ENCODE measurements at regions not wholly inside any gene's neighbourhood (a gene's known extent, or its start where the extent isn't known, plus 50 kb on each side); places are given as distances from the start of the nearest gene placed in this dataset.

DNA sequence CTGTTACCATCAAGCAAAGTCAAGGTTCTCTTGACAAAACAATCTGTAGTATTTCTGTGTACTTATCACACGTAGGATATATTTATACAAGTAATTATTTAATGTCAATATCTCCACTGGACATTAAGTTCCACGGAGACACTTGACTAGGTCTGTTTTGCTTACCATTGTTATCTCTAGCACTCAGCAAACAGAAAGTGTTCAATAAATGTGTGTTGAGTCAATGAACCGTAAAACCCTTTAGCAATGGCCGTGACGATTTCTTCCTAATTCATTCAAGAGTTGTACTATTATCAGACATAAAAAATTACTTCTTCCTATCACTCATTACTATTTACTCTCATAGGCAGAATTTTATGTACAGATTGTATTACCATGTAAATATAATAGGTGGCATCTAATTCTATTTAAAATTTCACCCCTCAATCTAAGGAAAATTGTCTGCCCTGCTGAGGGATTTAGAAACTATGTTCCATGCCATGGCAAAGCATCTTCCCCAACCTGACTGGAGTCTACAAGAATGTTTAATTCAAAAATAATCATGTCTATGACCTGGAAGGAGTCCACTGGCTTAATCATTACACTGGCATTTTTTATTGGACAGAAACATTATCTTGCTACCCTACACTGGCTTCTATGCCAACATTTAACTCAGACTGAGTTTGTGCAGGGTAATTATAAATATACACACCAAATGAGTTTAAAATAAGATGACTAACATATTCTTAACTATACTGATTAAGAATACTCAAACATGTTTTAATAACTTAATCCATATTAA, 301.9 kb downstream of the ZEB2 start:
- no peak for DNase-seq
- no peak overlapping the region for H3K4me3 ChIP-seq (ENCODE audit: low read depth, low read length)
- no peak overlapping the region for H3K27ac ChIP-seq
- TF ChIP-seq, protein P1, sequence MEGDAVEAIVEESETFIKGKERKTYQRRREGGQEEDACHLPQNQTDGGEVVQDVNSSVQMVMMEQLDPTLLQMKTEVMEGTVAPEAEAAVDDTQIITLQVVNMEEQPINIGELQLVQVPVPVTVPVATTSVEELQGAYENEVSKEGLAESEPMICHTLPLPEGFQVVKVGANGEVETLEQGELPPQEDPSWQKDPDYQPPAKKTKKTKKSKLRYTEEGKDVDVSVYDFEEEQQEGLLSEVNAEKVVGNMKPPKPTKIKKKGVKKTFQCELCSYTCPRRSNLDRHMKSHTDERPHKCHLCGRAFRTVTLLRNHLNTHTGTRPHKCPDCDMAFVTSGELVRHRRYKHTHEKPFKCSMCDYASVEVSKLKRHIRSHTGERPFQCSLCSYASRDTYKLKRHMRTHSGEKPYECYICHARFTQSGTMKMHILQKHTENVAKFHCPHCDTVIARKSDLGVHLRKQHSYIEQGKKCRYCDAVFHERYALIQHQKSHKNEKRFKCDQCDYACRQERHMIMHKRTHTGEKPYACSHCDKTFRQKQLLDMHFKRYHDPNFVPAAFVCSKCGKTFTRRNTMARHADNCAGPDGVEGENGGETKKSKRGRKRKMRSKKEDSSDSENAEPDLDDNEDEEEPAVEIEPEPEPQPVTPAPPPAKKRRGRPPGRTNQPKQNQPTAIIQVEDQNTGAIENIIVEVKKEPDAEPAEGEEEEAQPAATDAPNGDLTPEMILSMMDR (IDR thresholded peaks at IDR 0.05; ENCODE audit: low read depth, low read length), result no peak
- no peaks in the 10 kb centered on the region for H3K36me3 ChIP-seq
- H3K9me3 ChIP-seq (ENCODE audit: severe bottlenecking), result no peaks in the 10 kb centered on the region
- H3K27me3 ChIP-seq (ENCODE audit: insufficient read depth, low read depth, severe bottlenecking), result no peaks in the 10 kb centered on the region

DNA sequence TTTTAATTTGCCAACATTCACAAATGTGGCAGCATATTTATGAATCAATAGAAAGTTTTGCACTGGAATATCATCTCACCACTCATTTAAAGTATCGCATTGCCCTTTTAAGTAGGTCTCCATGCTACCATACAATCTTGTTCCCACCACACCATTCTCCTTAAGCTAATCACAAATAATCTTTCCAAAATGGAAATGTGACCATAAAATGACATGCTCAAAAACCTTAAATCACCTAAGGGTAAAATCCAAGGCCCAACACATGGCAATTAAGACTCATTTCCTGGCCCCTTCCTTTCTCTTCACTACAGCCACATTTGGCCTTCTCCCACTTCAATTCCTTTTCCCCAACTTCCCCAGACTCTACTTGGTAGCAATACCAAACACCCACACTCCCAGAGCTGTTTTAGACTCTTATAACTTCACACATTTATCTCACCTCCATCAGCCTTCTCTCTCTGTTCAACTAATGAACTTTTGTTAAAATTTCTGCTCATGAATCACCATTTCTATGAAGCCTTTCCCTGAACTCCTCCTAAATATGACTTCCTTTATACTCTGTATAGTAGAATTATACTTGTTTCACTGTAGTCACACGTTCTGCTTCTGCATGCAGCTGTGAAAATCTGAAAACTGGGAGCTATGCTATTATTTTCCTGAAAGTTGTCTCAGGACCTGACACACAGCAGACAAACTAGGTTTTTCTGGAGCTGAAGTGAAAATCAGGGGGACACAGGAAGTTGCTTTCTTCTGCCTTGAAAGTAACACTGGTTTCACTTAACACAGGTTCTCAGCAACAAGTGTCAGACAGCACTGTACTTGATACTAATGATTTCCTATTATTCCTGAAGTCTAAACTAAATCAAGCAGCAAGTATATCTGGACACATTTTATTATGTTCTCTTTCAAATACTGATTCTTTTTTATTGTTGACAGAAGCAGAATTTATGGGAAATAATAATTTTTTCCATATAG, 303.9 kb downstream of the ZEB2 start:
- Histone ChIP-seq H3K9me3 (ENCODE audit: severe bottlenecking) (no peaks in the 10 kb centered on the region), H3K27ac (no peak overlapping the region), H3K27me3 (ENCODE audit: insufficient read depth, low read depth, severe bottlenecking) (no peaks in the 10 kb centered on the region), H3K36me3 (no peaks in the 10 kb centered on the region), H3K4me3 (ENCODE audit: low read depth, low read length) (no peak overlapping the region)
- DNase-seq, result no peak
- TF ChIP-seq, protein P1 (IDR thresholded peaks at IDR 0.05; ENCODE audit: low read depth, low read length), result no peak

DNA sequence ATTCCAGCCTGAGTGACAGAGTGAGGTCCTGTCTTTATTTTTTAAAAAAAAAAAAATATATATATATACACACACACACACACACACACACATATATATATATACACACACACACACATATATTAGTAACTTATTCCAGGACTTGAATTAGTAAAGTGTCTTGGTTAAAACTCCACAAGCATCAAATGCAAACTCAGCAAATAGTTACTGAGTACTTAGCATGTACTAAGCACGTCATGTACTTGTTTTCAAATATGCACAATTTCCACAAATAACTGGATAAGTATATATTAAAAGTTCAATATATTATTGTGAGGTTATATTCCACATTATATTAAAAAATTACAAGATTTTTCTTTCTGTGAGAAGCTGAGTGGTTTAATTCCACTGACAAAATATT, 304.7 kb downstream of the ZEB2 start:
- TF ChIP-seq, protein P1 (IDR thresholded peaks at IDR 0.05; ENCODE audit: low read depth, low read length), result no peak
- no peak for DNase-seq
- Histone ChIP-seq H3K9me3 (ENCODE audit: severe bottlenecking) (no peaks in the 10 kb centered on the region), H3K4me3 (ENCODE audit: low read depth, low read length) (no peak overlapping the region), H3K36me3 (no peaks in the 10 kb centered on the region), H3K27me3 (ENCODE audit: insufficient read depth, low read depth, severe bottlenecking) (no peaks in the 10 kb centered on the region), H3K27ac (no peak overlapping the region)

DNA sequence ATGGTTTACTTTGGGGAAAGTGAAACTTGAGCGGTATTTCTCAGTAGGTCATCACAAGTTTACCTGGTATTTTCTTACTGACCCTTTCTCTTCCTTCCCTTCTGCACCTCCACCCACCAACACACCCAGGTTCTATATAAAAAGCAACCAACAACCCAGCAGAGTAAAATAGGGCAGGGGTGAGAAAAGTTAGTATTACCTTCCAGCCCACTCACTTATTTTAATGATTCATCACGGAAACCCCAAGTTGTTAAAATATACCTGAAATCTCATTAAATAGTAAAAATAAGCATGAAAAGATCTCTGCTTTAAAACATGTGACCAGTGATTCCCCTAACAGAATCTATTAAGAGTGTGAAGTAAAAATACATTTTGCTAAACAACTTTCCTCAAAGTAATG, 306.1 kb downstream of the ZEB2 start:
- TF ChIP-seq, protein P1 (IDR thresholded peaks at IDR 0.05; ENCODE audit: low read depth, low read length), result no peak
- DNase-seq, result no peak
- Histone ChIP-seq H3K36me3 (no peaks in the 10 kb centered on the region), H3K27ac (no peak overlapping the region), H3K9me3 (ENCODE audit: severe bottlenecking) (no peaks in the 10 kb centered on the region), H3K27me3 (ENCODE audit: insufficient read depth, low read depth, severe bottlenecking) (no peaks in the 10 kb centered on the region), H3K4me3 (ENCODE audit: low read depth, low read length) (no peak overlapping the region)

DNA sequence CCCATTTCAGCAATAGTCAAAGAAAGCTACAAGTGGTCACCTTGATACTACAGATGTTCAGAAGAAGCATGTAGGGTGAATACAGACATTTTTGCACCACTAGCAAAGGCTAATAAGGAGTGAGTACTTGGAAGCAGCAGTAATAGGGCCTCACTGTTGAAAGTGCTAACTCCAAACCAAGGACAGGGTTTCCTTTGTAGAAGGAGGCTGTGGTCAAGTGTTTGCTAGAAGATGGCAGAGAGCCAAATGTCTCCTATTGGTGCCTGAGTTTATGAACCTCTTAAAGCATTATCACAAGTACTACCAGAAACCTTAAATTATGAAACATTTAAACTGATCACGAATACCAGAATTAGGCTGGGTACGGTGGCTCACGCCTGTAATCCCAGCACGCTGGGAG, 308.1 kb downstream of the ZEB2 start:
- TF ChIP-seq, protein P1 (IDR thresholded peaks at IDR 0.05; ENCODE audit: low read depth, low read length), result no peak
- no peak overlapping the region for H3K27ac ChIP-seq
- H3K27me3 ChIP-seq (ENCODE audit: insufficient read depth, low read depth, severe bottlenecking), result no peaks in the 10 kb centered on the region
- no peaks in the 10 kb centered on the region for H3K9me3 ChIP-seq (ENCODE audit: severe bottlenecking)
- DNase-seq, result no peak
- no peaks in the 10 kb centered on the region for H3K36me3 ChIP-seq
- H3K4me3 ChIP-seq (ENCODE audit: low read depth, low read length), result no peak overlapping the region

Data from WERI-Rb-1 (cell line).